CD4-positive, alpha-beta T cell treated with Interleukin-17A for 4 hours (primary cell): ENCODE measurements at regions not wholly inside any gene's neighbourhood (a gene's known extent, or its start where the extent isn't known, plus 50 kb on each side); places are given as distances from the start of the nearest gene placed in this dataset.

Source experiments
- DNase-seq: peaks from one replicate; pipeline ENCODE4 v3.0.0-alpha.2; 2020; ENCODE audit warnings: mixed read lengths

DNA sequence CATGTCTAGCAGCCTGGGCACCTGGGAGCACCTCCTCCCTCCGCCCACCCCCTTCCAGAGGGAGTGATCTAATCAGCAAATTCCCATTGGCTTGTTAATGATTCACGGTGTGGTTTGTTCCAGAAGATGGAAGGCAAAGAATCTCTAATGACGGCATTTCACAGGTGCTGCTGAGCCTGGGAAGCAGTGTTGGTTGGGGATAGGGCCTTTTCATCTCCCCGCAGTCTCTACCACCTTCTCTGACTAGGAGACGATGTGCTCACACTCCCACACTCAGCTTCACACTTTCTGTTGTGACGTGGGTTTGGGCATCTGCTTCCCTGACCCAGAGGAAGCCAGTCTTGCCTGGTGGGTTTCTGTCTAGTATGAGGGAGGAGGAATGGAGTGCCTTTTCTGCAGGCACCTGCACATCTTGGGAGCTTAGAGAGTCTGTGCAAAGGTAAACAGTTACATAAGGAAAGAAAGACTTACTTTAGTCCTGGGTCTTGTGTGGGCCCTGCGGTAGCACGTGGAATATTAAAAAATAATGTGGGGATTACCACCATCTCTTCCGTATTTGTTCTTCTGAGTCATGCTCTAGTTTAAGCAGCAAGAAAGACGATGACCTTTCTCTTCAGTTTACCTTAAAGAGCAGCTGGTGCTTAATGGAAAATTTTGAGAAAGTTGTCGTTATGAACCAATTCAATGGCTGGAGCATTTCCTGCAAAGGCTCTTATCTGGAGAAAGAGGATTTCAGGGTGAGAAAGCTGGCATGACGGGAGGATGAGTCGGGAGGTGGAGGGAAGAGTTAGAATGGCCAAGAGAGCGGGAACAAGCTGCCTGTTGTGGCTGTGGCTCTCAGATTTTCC lies 70.6 kb upstream of the ARHGAP5 start:
- DNase-seq: no peak

DNA sequence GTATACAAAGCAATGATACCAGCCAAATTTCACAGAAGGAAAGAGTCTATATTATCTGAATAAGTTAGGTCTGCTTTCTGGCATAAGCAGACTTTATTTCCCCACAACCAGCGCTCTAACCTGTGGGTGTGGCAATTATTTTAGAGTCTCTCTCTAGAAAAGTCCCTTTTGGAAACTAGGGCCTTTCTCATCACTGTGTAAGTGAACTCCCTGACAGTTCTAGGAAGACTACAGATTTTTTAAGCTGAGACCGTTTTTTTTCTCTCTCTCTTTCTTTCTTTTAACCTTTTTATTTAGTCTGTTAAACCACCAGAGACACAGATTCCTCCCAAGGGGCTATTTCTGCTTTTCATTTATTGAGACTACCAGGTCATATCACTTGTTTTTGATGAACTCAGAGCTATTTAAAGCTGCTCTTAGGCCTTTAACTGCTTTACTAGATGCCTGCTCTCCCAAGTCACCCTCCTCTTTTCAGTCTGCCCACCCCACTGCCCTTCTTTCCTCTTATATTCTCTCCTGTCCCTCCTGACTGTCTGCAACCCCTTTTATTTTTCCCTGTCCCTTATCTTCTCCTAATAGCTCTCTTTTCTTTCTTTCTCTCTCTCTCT lies 69.2 kb upstream of the ARHGAP5 start:
- no peak for DNase-seq

DNA sequence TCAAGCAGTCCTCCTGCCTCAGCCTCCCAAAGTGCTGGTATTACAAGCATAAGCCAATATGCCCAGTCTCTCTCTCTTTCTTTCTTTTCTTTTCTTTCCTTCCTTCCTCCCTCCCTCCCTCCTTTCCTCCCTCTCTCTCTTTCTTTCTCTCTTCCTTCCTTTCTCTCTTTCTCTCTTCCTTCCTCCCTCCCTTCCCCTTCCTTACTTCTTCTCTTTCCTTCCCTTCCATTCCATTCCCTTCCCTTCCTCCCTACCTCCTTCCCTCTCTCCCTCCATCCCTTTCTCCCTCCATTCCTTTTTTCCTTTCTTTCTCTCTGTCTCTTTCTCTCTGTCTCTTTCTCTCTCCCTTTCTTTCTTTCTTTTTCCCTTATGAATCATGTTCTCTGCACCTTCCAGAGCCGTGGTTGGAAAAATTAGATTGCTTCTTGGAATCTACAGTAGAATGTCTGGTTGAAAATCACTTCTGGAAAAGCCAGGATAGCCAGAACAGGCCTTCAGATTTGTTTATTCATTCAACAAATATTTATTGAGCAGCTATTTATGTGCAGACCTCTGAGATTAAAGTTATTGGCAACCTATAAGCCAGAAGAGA lies 68.4 kb upstream of the ARHGAP5 start:
- DNase-seq: no peak

DNA sequence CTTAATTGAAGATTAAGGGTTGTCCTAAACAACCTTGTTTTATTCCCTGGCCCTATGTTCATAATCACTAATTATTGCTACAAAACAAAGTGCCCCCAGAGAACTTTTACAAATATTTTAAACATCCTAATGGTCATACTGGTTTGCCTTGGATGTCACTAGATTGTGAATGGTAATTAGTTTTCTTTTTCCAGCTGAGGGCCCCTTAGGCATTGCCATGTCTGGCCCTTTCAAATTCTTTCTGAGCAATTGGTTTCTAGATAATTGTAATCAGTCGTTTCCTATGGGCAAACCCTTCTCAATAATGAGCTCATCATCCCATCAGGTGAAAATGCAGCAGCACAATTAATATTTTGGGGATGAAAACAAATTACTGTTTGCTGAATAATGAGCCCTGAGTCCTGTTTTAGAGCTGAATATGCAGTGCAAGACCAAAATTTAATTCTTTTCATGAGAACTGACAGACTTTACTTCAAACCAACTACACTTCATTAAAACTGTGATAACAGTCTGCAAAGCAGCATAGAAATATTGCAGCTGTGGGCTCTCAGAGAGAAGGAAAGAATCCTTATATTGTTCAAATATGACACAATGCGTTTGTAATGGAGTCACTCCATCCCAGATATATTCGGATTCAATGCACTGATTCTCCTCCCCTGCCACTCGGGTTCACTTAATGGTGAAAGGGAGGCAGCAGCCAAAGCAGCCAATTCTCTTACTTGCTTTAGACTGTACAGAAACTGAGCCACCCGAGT lies 67.7 kb upstream of the ARHGAP5 start:
- DNase-seq: no peak

DNA sequence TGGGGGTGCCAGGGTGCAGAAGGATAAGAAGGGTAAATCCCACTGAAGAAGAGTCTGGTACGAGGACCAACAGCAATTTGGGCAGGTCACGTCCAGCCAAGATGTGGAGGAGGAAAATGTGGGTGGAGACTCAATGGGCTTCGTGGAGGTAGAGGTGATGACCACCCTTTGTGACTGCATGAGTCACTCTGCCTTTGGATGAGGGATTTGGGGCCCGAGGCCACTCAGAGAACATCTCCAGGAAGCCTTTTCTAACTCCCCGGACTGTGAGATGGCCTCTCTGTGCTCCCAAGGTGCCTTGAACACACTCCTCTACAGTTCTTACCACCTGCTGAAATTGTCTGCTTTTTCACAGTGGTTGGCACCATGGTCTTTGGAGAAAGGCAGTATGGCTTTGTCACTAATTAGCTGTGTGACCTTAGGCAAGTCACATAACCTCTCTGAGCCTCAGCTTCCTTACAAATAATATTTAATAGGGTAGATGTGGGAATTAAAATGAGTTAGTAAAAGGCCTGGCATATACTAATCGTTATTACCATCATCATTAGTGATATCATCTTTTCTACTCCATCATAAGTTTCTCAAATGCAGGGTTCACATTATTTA lies 67.0 kb upstream of the ARHGAP5 start:
- no peak for DNase-seq

DNA sequence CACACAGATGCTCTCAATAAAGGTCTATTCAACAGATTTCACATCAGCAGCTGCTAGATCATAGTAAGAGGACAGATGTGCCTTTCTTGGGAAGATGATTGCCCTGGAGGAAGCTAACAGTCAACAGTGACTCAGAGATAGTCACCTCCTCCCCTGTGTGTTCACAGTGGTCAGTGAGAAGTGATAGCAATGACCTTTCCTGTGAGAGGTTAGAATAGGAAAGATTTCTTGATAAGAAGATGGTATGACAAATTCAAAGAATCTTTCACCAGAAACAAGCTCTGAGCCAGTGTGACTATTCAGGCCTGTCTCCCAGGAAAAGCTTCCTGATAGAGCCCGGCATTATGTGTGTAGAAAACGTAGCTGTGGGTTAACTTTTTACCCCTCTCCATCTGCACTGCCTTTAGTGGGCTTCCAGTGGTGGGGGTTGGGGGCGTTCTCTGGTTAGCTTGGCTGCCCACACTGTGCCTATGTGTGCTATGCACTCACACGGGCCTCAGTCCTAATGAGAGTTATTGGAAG lies 66.4 kb upstream of the ARHGAP5 start:
- DNase-seq: no peak

DNA sequence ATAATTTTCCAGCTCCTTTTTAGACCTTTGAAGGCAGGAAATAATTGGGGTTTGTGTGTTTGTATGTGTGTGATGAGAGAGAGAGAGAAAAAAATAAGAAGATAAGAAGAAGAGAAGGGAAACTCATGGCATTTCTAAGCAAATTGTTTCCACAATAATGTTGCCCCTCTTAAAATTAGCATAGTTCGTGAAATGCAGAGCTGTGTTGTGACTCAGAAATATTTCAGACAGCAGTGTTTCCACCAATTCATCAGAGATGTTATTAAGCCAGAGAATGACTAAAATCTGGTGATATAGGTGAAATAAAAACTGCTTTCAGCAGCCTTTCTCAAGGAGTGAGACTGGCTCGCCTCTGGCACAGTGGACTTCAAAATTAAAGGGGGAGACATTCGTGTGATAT lies 65.9 kb upstream of the ARHGAP5 start:
- DNase-seq: no peak

DNA sequence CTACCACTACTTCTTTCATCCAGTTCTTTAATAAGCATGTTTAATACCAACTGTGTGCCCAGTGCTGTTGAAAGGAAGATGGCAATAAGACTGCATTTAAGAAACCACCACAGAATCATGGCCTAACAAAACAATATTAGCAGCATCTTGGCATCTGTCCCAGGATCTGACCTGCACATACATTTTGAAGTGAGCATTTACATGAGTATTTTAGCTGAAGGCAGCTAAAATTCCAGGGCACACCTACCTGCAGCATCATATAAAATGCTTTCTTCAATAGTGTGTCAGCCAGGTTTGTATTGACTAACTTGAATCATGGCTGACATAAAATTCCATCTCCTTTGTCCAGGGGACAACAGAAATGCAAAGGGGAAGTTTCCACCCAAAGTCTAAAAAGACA lies 65.0 kb upstream of the ARHGAP5 start:
- DNase-seq: no peak

DNA sequence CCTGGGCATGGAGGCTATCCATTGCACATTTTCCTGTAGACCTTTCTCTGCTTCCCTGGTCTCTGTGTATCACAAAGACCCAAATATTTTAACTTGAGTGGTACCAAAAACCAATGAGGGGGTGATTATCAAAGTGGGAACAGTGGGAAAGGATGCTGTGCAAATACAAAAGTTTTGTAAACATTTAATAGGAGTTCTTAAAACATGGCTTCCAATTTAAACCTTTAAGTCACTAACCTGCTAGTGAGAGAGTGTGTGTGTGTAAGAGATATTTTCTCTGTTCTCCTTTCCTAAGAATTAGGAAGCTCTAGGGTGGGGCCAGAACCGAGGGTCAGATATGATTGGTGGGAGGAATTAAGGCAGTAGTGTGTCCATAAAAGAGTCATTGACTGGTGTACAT lies 64.5 kb upstream of the ARHGAP5 start:
- no peak for DNase-seq

DNA sequence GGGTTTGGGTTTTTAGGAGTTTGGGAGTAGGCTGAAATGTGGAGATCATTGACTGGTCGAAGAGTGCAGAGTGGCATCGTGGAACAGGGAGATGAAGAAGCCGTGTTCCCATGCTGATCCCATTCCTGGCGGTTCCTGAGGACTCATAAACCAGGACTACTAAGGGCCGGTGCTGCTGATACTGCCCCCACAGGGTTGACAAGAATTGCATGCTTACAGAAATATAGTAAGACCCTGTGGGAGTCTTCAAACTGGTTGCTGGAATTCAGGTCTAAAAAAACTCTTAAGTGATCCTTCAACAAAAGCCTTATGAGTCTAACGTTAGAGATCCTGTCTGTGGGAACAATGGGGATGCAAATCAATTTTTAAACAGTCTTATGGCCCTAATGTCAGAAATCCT lies 64.0 kb upstream of the ARHGAP5 start:
- no peak for DNase-seq

DNA sequence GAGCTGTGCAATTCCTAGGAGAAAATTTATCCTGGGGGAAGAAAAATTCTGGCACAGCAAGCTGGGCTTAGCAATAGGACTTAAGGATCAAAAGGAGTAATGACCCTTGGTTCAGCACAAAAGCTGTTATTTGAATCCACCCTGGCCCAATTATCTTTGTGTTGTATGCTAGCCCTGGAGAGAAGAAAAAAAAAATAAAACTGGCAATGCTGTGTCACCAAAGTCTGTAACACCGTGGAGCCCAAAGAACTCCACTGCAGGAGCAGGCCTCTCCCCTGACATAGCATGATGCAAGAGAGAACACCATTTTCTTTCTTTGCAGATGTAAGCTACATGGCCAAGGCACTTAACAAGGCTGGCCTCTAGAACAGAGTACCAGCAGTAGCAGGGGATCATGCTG lies 63.0 kb upstream of the ARHGAP5 start:
- no peak for DNase-seq

DNA sequence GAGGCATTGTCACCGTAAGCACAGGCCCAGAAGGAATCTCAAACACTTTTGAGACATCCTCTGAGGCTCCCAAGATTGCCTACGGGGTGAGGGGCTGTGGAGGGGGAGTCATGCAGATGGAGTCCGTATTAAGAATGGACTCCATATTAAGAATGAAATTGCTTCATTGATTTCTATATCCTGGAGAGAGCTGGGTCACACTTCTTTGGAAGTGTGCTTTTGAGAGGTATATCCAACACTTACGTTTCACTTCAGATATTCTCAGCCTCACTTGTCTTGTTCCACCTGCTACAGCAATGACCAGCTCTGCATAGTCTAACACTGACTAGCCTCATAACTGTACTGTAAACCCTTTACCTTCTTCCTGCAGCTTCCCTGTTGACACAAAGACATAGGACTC lies 62.6 kb upstream of the ARHGAP5 start:
- DNase-seq: no peak

DNA sequence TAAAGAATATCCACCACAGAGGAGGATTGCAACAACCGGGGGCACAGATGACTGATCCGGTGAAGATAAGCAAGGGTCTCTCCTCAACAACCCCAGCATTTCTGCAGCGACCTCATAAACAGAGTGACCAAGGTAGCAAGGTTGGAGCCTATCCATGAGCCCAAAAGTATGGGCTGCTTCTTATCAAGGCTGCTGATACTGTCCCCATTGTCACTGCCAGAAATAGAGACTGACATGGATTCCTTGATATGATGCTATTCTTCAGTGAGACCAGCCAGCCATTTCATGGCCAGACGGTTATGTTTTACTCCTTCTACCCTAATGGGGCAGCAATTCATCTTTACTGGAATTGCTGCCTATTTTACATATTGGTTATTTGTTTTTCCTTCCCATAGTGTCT lies 61.9 kb upstream of the ARHGAP5 start:
- DNase-seq: no peak

DNA sequence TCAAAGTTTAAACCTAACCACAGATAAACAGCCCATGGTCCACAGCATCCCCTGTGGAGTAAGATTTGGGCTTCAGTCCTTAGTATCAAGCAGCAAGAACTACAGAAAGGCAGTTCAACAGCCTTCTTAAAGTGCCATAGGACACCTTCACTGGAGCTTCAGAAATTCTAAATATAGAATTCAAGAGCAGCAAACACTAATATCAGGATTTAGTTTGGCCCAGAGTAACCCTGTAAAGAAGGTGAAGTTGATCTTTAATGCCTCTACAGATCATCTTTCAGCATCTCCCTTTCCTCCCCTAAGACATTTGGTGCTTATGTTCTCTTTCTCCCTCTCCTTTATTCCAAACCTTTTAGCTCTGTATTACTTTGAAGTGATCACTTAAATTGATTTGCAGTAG lies 59.5 kb upstream of the ARHGAP5 start:
- DNase-seq: no peak

DNA sequence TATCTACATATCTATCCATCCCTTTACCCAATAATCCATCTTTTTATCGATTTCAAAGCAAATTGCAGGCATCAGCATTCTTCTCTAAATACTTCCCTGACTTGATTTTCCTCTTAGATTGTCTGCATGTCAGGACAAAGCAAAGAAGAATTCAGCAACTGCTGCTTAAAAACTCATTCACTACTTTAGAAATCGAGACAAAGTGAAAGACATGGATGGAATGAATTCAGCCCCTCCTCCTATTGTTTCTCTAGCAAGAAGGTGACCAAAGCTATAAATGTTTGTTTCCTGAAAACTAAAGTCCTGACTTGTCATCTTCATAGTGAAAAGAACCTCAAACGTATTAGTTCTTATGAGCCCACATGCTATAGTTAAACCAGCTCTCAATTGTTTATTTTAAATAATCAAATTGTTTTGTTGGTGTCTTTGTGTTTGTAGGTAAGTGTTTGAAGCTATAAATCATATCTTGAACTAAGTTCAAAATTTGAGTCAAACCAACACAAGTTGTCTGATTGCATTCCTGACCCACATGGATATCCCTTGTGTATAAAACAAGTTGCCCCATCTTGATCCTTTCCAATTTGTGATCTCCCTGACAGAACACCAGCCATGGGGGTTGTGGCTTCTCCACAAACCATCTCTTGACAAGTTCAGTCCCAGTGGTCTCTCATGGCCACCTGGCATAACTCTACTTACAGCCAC lies 58.6 kb upstream of the ARHGAP5 start:
- no peak for DNase-seq

DNA sequence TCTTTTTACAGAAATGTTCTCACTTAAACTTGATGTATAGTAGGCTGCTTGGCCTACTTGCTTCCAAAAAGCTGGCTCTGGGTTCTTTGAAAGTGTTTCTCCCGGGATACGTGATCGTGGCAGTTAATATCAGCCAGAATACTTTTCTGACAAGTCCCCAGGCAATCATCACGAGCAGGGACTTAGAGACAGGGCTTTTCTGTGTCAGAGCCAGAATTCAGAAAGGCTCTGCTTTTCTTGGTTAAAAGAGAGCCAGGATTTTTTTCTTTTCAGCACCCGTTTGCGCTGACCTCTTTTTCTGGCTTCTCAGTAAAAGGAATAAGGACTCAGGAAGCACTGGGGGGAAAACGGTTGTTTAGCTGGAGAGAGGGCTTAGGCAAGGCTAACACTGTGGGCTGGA lies 57.8 kb upstream of the ARHGAP5 start:
- DNase-seq: no peak

DNA sequence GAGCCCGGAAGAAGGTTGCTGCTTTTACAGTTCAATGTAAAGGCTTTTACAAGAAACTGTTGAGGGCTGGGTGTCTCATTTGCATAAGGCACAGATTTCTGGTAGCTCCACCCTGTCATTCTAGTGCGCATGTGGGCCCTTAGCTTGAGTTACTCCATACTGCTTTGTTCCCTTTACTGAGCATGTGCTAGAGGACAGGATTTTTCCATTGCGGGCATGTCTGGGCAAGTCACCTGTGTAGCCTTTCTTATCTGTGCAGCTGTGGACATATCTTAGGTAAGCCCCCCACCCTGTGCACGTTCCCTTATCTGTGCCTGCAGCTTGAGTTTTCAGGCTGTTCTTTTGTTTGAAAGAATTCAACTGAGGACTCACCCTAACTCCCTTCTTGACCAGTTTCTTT lies 56.2 kb upstream of the ARHGAP5 start:
- DNase-seq: no peak

DNA sequence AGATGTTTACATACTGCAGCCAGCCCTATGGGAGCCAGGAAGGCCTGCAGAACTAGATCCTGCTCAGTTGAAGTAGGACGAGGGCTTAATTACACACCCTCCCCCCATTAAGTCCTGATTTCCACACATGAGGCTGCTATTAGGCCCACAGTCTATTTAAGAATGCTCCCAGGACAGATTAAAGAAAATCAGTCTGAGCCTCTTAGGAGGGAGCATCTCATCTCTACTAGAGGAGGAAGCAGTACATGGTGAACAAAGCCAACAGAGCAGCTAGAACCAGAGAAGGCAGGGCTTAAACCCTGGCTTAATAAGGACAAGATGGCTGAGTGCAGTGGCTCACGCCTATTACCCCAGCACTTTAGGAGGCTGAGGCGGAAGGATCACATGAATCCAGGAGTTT lies 55.8 kb upstream of the ARHGAP5 start:
- no peak for DNase-seq

DNA sequence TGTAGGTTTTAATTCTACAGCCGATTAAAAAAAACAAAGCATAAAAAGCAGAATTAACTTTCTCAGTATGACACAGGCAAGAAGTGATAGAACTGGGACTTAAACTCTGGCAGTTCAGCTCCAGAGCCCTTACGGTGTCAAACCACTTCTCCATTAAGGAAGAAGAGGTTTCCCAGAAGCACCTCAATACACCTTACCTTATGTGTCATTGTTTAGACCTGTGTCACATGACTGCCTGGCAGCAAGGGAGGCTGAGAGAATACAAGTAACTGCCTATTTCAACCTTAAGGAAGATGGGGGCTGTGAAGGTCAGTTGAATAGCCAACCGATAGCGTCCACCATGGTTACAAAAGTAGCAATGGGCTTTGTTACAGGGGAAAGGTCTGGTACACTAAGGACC lies 54.6 kb upstream of the ARHGAP5 start:
- no peak for DNase-seq

DNA sequence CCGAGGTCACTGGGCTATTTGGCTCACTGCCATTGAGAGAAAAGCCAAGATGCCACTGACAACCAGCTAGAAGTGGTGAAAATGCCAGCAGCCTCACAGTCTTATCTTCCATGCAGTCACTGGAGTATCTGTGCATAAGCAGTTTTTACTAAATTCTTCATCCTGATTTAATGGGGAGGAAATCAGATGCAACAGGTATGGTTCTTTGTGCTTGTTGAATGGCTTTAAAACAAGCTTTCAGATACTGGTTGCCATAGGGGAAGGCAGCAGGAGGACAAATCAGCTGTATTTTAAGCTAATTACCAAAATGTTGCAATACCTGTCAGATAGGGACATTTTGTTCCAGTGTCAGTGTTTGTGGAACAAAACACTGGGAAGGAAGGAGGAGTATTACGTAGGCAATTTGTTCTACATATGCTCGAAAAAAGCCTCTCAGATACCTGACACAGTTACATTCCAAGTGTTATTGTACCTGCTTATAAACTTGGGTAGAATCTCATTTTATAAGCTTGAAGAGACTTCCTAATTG lies 54.1 kb upstream of the ARHGAP5 start:
- DNase-seq: no peak

DNA sequence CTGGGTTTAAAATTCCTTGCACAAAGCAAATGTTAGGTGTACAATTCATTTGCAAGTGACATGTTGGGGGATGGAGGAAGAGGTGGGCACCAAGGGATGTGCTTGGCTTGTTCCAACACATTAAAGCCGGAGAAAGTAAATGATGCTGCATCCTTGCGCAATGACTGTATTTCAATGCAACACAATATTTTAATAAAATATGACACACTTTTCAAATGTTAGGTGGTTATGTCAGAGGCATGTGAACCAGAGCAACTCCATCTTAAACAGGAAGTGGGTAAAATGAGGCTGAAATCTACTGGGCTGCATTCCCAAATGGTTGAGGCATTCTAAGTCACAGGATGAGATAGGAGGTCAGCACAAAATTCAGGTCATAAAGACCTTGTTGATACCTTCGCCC lies 53.6 kb upstream of the ARHGAP5 start:
- DNase-seq: no peak
